HG03066 (cell line): ENCODE measurements at regions not wholly inside any gene's neighbourhood (a gene's known extent, or its start where the extent isn't known, plus 50 kb on each side); places are given as distances from the start of the nearest gene placed in this dataset.
A peak's percentile ranks its signal among the peaks of the same experiment; 100 is the strongest.
"Not testable (repeated sequence)": the region's sequence is repeated elsewhere in the genome, so short reads cannot be mapped to it uniquely, and the experiment has no call there.

Experiments used
- ATAC-seq: cut with Tn5 transposase; IDR thresholded peaks from one replicate; pipeline ENCODE4 v1.9.1; 2021; ENCODE audit warnings: low read depth; ENCODE audit not compliant: unreplicated experiment

DNA sequence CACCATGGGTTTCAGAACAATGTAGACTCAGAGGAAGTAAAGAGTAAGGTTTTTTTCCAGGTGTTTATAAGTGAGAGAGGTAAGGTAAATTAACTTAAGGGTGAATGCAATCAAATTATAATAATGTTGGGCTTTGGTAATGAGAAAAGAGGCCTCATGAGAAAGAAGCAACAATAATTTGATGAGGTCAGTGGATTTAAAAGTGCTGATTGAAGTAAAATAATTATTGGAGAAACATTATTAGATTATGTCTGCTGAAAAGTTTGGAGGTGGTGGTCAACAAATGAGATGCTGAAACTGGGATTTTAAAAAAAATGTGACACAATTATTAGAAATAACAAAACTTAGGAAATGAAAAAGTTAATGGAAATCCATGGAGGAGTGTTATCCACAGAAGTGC, 187.4 kb upstream of the BRINP3 start:
- ATAC-seq: no peak

DNA sequence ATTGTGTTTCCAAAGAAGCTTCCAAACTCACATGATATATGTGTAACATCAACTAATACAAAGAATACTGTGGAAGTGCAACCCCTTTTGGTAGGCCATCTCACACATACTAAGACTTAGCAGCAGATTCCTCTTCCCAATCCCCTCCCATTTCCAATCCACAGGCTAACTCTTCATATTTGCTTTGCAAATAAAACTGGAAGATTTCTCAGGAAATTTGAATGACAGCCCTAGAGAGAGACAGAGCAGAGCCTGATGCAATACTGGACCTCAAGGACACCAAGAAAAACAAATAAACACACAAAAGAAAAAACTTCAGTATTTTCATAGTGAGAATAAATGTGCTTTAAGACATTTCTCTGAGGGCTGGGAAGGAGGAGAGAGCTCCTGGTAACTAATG, 190.2 kb upstream of the BRINP3 start:
- no peak for ATAC-seq

DNA sequence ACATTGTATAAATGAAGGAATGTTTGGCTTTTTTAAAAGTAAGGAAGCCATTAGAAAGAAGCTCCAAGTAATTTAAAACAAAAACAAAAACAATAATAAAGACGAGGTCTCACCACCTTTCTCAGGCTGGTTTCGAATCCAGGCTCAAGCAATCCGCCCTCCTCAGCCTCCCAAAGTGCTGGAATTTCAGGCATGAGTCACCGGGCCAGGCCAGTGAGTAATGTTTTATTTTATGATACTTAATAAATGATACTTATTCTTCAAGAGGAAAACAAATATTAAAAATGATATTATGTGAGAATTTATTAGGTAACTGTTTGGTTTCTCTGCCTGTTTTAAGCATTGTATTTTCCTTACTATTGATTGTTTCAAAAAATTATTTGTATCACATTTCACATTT, 201.4 kb upstream of the BRINP3 start:
- ATAC-seq: no peak

DNA sequence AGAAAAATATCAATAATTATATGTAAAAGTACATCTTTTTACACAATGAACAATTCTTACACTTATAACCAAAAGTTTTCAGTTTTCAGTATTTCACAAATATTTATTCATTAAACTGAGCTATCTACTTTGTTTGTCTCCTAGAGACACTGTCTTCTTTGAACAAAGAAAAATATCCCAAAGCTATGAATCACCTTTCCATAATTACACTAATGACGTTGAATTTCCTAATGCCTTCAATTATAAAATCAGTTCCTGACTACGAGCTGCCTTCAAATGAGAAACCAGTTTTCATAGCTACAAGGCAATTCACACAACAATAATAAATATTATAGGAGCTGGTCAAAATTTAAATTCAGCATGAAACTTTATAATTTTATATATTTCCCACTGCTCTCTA, 201.8 kb upstream of the BRINP3 start:
- no peak for ATAC-seq

DNA sequence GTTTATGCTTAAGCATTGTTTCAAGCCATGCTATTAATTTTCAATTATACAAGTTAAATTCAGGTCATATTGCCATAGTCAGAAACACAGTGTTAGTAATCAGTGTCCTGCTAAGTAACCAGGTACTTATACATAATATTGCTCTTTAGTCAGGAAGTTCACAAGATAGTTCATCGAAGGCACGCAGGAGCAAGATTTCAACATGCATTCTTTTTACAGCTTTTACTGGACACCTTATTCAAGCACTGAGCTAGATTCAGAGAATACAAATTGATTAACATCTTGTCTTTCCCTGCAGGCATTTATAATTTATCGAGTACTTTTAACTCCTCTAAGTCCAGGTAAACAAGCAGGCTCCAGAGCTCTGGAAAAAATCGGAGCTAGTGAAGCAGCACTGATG, 202.3 kb upstream of the BRINP3 start:
- no peak for ATAC-seq

DNA sequence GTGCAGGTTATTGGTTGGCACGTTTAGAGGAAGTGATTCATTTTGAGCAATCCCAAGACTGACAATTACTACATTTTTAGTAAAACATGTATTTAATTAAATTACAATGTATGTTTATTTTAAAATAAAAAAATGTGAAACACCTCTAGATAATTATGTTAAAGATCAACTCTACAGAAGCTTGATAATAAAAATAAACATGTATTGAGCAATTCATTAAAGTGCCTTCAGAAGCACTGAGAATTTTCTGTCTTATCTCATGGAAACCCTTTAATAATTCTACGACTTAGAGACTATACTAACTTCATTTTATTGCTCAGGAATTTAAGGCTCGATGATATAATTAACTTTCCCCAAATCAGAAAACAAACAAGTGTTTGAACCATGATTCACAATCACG, 208.0 kb upstream of the BRINP3 start:
- ATAC-seq: no peak

DNA sequence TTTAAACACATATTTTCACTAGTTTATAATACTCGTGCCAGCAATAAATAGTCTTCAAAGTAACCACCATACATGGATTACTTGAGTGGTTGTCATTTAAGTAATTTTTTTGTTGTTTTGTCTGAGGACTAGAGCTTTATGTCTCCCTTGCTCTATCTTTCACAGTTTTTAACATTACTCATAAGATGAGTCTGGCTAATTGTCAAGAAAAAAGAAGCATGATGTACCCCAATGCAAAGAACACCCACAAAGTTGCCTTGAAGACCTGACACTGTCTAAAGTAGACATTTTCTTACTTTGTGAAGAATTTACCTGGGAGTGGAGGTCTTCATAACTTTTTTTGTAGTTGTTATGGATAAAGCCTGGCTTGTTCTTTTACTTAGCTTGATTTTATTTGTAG, 210.4 kb upstream of the BRINP3 start:
- ATAC-seq: no peak

DNA sequence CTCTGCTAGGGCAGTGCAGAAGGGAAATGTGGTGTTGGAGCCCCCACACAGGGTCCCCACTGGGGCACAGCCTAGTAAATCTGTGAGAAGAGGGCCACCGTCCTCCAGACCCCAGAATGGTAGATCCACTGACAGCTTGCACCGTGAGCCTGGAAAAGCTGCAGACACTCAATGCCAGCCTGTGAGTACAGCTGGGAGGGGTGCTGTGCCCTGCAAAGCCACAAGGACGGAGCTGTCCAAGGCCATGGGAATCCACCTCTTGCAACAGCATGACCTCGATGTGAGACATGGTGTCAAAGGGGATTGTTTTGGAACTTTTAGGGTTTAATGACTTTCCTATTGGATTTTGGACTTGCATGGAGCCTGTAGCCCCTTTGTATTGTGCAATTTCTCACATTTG, 220.8 kb upstream of the BRINP3 start:
- ATAC-seq: not testable (repeated sequence)

DNA sequence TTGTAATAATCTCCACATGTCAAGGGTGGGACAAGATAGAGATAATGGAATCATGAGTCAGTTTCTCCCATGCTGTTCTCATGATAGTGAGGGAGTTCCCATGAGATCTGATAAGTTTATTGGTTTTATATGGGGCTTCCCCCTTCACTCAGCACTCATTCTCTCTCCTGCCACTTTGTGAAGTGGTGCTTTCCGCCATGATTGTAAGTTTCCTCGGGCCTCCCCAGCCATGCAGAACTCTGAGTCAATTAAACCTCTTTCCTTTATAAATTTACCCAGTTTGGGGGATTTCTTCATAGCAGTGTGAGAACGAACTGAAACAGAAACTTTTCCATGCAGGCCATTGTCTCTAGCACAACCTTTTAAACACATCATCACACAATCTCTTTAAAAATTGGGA, 221.5 kb upstream of the BRINP3 start:
- no peak for ATAC-seq

DNA sequence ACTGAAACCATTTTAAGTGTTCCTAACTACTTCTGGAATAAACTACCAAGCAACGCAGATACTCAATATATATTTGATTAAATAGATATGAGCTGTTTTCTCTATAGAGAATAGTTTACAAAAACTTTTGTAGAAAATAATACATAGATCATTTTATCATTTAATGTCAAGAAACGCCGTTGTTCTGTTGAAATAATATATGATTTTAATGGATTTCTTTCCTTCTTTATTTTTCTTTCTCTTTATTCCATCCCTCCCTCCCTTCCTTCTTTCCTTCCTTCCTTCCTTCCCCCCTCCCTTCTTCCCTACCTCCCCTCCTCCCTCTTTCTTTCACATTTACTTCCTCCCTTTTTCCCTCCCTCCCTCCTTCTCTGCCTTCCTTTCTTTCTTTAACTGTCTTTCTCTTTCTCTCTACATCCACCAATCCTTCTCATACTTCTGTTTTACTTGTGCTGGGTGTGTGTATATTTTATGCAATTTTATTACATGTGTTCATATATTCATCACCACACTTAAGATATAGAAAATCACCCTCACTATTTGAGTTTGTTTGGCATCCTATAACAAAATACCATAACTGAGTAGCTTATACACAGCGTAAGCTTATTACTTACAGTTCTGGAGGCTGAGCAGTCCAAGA, 230.9 kb upstream of the BRINP3 start:
- ATAC-seq: no peak

DNA sequence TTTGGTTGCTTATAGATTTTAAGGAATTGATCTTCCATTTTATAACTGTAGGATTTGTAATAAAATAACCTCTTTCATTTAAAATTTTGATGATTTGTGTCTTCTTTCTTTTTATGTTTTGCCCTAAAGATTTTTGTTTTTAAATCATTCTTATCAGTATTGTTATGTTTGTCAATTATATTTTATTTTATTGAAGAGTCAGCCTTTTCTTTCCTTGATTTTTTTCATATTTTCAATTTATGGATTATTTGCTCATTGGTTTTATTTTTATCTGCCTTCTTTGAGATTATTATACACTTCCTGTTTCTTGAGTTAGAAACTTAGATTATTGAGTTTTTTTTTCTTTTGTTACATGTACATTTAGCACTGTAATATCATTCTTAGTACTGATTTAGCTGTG, 233.4 kb upstream of the BRINP3 start:
- no peak for ATAC-seq

DNA sequence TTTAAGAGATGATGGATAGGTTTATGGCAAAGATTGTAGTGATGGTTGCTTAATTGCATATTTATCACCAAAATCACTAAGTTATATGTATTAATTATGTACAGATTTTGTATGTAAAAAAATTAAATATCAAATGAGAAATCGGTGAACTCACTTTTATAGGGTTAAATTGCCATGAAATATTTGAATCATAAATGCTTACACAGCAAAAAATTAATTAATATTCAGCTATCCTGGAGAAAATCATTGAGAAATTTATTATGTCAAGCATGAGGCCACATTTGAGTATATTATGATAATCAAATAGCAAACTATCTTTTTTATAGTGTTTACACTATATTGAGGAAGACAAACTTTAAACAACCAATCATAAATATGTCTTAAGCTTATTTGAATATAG, 239.4 kb upstream of the BRINP3 start:
- ATAC-seq: no peak

DNA sequence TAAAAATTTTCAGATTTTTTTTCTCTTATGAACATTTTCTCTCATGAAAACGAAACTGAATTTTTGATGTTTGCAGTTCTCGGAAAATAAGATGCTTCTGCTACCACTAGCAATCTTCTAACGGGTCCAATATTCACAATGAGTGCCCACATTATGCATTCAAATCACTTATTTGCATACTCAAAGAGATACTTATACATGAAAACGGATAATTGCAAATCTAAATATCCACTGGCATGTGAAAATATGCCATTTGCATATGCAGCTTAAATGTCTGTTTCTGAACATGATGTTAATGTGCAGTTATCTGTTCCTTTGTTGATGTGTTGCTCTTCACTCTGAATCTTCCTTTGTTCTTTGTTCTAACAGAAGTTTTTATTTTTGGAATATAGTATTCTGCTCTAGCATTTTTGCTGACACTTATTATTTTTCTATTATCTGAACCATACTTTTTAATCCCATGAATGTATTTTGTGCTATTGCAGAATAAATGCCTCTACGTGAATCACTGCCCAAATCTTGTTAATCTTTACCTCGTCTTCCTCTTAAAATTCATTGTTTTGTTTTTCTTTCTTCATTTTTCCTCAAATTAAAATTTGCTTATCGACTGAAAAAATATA, 259.4 kb upstream of the BRINP3 start:
- ATAC-seq: no peak

DNA sequence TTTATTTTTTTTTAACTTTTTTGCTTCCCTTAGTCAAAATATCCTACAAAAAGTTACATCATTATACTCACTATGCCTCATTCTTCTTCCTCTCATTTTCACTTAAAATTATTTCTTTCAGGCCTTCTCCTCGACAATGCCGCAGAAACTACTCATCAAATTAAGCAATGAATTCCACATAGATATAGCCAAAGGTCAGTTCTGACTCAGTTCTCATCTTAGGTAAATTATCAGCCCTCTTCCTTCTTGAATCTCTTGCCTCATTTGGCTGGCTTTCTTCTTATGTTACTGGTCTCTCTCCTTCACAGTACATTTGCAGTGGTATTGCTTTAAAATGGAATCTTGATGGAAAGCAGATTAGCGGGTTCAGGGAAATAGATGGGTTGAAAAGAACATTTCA, 260.7 kb upstream of the BRINP3 start:
- no peak for ATAC-seq

DNA sequence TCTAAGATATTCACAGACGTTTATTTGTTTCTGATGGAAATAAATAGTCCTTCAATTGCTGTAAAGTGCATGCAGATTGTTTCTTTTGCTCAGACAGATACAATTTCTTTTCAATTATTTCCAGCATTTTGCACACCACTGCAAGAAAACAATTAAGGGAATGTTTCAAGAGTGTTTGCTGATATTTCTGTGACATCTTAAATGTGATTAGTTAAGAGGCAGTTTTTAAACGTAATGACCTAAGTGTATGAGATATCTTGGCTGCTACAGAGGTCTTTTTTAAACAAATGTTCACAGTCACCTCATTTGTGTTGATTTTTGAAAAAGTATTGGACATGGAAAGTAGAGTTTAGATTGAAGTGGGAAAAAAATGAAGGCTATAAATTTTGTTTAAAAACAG, 262.3 kb upstream of the BRINP3 start:
- no peak for ATAC-seq

DNA sequence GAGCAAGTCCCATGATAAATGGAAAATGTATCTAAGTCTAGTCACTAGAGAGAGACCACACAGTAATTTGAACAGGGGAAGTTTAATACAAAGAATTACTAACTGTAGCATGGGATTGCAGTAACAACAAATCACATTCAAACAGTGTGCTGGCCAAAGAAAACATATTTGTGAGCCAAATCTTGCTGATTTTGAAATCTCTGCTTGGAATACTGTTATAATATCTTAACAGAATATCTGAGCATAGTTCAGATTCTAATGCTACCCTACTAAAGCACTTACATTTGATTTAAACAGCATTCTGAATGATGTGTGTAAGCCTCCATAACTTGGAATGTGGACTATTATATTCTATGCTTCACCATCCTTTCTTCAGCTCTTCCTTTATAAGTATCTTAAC, 270.0 kb upstream of the BRINP3 start:
- no peak for ATAC-seq

DNA sequence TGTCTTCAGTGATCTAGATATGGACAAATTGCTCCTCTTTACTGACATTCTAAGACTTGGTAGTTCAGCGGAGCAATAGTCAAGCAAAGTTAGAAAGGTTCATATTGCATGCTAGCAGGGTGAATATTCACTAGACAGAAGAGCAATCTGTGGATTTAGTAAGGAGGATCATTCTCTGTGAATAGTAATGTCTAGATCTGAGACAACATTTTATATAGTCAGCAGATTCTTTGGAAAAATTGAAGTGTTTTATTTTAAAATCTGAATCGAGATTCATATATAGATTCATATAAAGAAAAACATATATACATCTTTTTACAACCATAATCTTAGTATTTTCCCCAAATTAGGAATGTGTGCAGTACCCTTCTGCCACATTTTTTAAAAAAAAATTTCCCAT, 274.5 kb upstream of the BRINP3 start:
- ATAC-seq: no peak

DNA sequence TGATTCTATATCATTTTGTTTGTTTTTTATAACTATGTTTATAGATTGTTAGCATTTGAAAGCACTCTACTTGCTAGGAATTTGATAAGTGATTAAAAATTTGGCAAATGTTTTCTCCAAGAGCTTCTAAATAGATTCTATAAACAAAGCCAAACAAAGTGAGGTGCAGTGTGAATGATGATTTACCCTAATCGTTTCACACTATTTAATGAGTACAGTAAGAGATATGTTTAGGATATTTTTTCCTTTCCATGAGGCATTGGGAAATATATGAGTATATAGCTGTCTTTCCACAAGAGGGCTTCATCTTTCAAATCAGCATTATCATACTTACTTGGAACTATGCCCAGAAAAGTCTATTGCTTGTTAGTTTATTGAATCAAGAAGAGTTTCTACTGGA, 277.0 kb upstream of the BRINP3 start:
- no peak for ATAC-seq

DNA sequence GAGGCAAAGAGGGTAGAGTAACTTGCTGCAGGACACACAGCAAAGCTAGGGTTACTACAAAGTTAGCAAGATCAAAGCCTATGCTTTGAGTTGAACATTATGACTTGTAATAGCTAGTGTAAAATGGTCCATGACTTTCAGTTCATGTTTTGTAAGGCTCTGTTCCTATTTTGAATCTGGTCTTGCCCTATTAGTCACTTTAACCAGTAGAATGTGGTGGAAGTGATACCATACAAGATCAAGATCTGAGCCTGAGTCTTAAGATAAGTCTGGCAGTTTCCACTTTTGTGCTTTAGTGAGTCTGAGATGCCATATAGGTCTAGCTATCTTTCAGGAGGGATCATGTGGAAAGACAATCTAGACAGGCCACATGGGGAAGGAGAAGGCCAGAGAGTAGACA, 282.1 kb upstream of the BRINP3 start:
- ATAC-seq: peak; percentile 99

DNA sequence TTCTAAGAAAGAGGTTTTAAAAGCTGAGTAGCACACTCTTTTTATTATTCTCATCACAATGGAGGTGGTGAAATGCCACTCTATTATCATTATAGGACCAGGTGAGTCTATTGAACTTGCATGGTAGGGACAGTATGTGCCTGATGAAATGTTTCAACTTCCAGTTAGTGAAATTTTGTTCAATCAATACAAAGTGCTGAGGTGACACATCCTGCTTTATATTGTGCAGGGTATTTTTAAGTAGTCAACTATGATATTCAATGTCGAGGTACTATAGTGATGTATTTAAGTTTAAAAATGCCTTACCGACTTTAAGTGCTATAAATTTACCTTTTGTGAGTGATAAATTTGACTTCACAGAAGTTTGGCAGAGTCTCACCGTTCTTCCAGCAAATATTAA, 284.7 kb upstream of the BRINP3 start:
- no peak for ATAC-seq

DNA sequence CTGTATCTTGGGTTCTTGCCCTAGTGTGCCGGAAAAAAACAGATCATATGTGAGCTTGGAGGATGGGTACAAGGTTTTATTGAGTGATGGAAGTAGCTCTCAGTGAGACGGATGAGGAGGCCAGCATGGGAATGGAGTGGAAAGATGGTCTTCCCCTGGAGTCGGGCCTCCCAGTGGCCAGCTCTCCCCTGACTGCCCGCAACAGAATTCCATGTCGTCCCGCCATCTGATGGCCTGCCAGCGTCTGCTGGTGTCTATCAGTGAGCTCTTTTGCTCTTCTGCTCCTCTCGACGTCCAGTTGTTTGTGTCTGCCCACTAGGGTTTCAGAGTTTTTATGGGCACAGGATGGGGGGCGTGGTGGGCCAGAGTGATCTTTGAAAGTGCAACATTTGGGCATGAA, 315.2 kb upstream of the BRINP3 start:
- ATAC-seq: no peak

DNA sequence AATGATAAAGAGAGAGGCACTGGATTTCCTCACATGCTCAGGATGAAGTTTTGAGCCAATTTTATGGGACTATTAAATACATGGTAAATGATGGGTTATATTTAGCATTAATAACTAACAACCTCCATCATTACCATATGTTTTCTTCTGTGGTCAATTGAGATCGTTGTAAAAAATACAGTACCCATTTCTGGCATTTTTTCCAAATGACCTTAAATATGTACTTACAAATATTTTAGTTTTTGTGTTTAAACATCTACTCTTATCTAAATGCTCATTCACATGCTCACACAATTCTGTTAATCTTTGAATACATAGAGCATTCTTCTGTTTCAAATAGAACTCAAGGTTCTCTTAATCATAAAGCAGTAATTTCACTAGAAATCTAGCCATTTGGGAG, 330.0 kb upstream of the BRINP3 start:
- no peak for ATAC-seq

DNA sequence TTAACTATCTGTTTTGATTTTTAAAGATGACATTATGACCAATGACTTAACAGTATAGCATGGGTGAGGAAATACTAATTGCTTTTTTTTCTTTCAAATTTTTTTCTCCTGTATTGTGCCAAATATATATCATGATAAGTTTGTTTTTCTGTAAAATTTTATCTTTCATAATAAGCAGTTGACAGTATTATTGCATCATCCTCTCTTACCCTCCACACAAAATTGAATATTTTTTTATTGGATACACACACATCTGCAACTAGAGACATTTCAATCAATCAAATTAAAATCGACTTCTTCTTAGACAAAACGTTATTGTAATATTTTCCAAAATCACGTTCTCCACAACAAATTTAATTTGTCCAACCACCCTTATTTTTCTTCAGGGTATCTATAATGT, 330.4 kb upstream of the BRINP3 start:
- ATAC-seq: no peak
